Trophoblast cell (in vitro differentiated cells and primary cell): ENCODE measurements at regions not wholly inside any gene's neighbourhood (a gene's known extent, or its start where the extent isn't known, plus 50 kb on each side); places are given as distances from the start of the nearest gene placed in this dataset.

ENCODE experiments used
- DNase-seq, 2 donors: peaks; one replicate each; pipeline ENCODE4 v3.0.0-alpha.2; 2016
- H2AFZ ChIP-seq: 2 replicates; pipeline ENCODE4 v1.6.1; 2013; ENCODE audit warnings: low read length, moderate library complexity, mild to moderate bottlenecking; ENCODE audit not compliant: insufficient read depth, poor library complexity
- H2AK5ac ChIP-seq: 2 replicates; pipeline ENCODE4 v1.6.1; 2013; ENCODE audit warnings: mild to moderate bottlenecking, low read length
- H2BK120ac ChIP-seq: 2 replicates; pipeline ENCODE4 v1.6.1; 2013; ENCODE audit warnings: low read length, mild to moderate bottlenecking, moderate library complexity; ENCODE audit not compliant: insufficient read depth, poor library complexity
- H2BK12ac ChIP-seq: 2 replicates; pipeline ENCODE4 v1.6.1; 2013; ENCODE audit warnings: mild to moderate bottlenecking, low read length, moderate library complexity
- H2BK5ac ChIP-seq: 2 replicates; pipeline ENCODE4 v1.6.1; 2013; ENCODE audit warnings: low read length, low read depth, moderate library complexity, mild to moderate bottlenecking; ENCODE audit not compliant: poor library complexity
- H3K14ac ChIP-seq: 2 replicates; pipeline ENCODE4 v1.6.1; 2013; ENCODE audit warnings: mild to moderate bottlenecking, low read length
- H3K18ac ChIP-seq: 2 replicates; pipeline ENCODE4 v1.6.1; 2013; ENCODE audit warnings: mild to moderate bottlenecking, low read length
- H3K23ac ChIP-seq: 2 replicates; pipeline ENCODE4 v1.6.1; 2013; ENCODE audit warnings: low read length
- H3K27ac ChIP-seq: 2 replicates; pipeline ENCODE4 v1.5.1; 2013; ENCODE audit warnings: low read depth, mild to moderate bottlenecking, inconsistent platforms, low read length, moderate library complexity
- H3K27me3 ChIP-seq: 2 replicates; pipeline ENCODE4 v1.6.1; 2013; ENCODE audit warnings: inconsistent platforms, mild to moderate bottlenecking, low read length, moderate library complexity; ENCODE audit not compliant: insufficient read depth
- H3K36me3 ChIP-seq, 2 experiments: 1 replicate in 1 of 2; 2 replicates in 1 of 2; pipeline ENCODE4 v1.6.1; 2013; ENCODE audit warnings: low read length in 2 of 2, mild to moderate bottlenecking in 2 of 2, moderate library complexity in 1 of 2; ENCODE audit not compliant: insufficient read depth in 2 of 2, control insufficient read depth in 1 of 2
- H3K4ac ChIP-seq: 2 replicates; pipeline ENCODE4 v1.6.1; 2013; ENCODE audit warnings: low read depth, mild to moderate bottlenecking, low read length, moderate library complexity
- H3K4me1 ChIP-seq, 2 experiments: 1 replicate in 1 of 2; 2 replicates in 1 of 2; pipeline ENCODE4 v1.6.1; 2013; ENCODE audit warnings: low read length in 2 of 2, mild to moderate bottlenecking in 2 of 2, moderate library complexity in 1 of 2; ENCODE audit not compliant: insufficient read depth in 2 of 2, control insufficient read depth in 1 of 2
- H3K4me2 ChIP-seq: 2 replicates; pipeline ENCODE4 v1.6.1; 2013; ENCODE audit warnings: inconsistent platforms, mild to moderate bottlenecking, low read length, moderate library complexity
- H3K4me3 ChIP-seq: 2 replicates; pipeline ENCODE4 v1.5.1; 2013; ENCODE audit warnings: mild to moderate bottlenecking, low read depth, low read length, inconsistent platforms
- H3K79me1 ChIP-seq: one replicate; pipeline ENCODE4 v1.6.1; 2013; ENCODE audit warnings: low read length
- H3K79me2 ChIP-seq: 2 replicates; pipeline ENCODE4 v1.6.1; 2013; ENCODE audit warnings: low read length, mild to moderate bottlenecking; ENCODE audit not compliant: control insufficient read depth, insufficient read depth, poor library complexity
- H3K9ac ChIP-seq: 2 replicates; pipeline ENCODE4 v1.6.1; 2013; ENCODE audit warnings: mild to moderate bottlenecking, low read length
- H3K9me3 ChIP-seq: 2 replicates; pipeline ENCODE4 v1.6.1; 2013; ENCODE audit warnings: low read depth, mild to moderate bottlenecking, control low read depth, inconsistent platforms, low read length; ENCODE audit not compliant: insufficient read depth
- H4K12ac ChIP-seq: 2 replicates; pipeline ENCODE4 v1.6.1; 2013; ENCODE audit warnings: low read depth, mild to moderate bottlenecking, low read length, moderate library complexity
- H4K8ac ChIP-seq: 2 replicates; pipeline ENCODE4 v1.6.1; 2013; ENCODE audit warnings: low read depth, mild to moderate bottlenecking, low read length, moderate library complexity
- H4K91ac ChIP-seq: one replicate; pipeline ENCODE4 v1.6.1; 2013; ENCODE audit warnings: low read depth, mild to moderate bottlenecking, low read length, moderate library complexity
- WGBS: extraction: QIAGEN DNeasy Blood & Tissue Kit; methylation state at CpG from one replicate; pipeline ENCODE4 v1.1.7; 2013; ENCODE audit warnings: missing lambda C conversion rate; ENCODE audit not compliant: insufficient read length, insufficient coverage; ENCODE audit errors: extremely low coverage; 5-methylcytosine and 5-hydroxymethylcytosine counted together

DNA sequence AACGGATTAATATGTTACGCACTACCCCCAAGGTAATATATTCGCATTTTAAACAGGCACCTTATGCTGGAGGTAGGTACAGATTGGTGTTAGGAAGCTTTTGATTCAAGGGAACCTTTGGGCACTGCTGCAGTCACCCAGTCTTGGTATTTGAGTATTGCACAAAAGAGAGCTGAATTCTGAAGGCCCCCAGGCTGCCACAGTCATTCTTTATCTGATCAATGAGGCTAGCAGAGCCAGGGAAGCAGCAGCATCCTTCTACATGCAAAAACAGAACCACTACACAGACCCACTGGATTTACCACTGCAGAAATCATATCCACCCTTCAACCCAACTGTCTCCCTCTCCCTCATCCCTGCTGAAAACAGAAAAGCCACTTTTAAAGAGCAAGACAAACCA lies 121.2 kb upstream of the GRIN3A start:
- H3K9me3 ChIP-seq: peaks cover 4% of the 10 kb centered on the region
- H2BK120ac ChIP-seq: no peak overlapping the region
- H2BK12ac ChIP-seq: no peak overlapping the region
- H3K9ac ChIP-seq: no peak overlapping the region
- no peak overlapping the region for H4K8ac ChIP-seq
- no peak for DNase-seq
- H3K79me1 ChIP-seq: no peaks in the 10 kb centered on the region
- no peak overlapping the region for H4K12ac ChIP-seq
- no peaks in the 10 kb centered on the region for H3K36me3 ChIP-seq
- no peak overlapping the region for H2AFZ ChIP-seq
- H2BK5ac ChIP-seq: no peak overlapping the region
- no peak overlapping the region for H3K4ac ChIP-seq
- no peak overlapping the region for H3K23ac ChIP-seq
- no CpG with 5 or more reads among the region's 3 CpGs for WGBS
- no peak overlapping the region for H2AK5ac ChIP-seq
- no peak overlapping the region for H3K14ac ChIP-seq
- no peak overlapping the region for H3K18ac ChIP-seq
- H3K4me1 ChIP-seq: no peaks in the 10 kb centered on the region
- H3K27ac ChIP-seq: no peak overlapping the region
- H3K4me3 ChIP-seq: no peak overlapping the region
- no peaks in the 10 kb centered on the region for H3K27me3 ChIP-seq
- no peaks in the 10 kb centered on the region for H3K79me2 ChIP-seq
- H4K91ac ChIP-seq: no peak overlapping the region
- no peak overlapping the region for H3K4me2 ChIP-seq

DNA sequence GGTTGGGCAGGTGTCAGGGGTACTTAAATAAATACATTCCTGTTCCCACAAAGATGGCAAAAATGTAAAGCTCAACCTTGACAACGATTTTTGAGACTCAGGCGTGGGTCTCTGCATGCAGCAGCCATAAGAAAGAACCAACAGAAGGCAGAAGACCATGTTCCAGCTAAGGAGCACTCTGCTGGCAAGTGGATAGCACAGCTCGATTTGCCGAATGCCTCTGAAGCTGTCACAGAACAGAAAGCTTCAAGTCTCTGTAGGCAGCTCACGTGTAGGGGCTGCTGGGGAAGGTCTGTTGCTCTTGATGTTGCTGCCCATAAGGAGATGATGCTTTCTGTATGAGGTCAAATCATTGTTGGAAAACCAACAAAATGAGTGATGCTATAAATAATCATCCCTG lies 119.6 kb upstream of the GRIN3A start:
- Histone ChIP-seq H3K79me2 (no peaks in the 10 kb centered on the region), H3K18ac (no peak overlapping the region), H3K4me3 (no peak overlapping the region), H3K27ac (no peak overlapping the region), H2BK120ac (no peak overlapping the region), H2BK5ac (no peak overlapping the region), H3K4me2 (no peak overlapping the region), H2BK12ac (no peak overlapping the region), H3K4me1 (no peaks in the 10 kb centered on the region), H3K23ac (no peak overlapping the region), H3K4ac (no peak overlapping the region), H4K12ac (no peak overlapping the region), H3K36me3 (no peaks in the 10 kb centered on the region), H3K27me3 (no peaks in the 10 kb centered on the region), H3K9me3 (no peaks in the 10 kb centered on the region), H4K91ac (no peak overlapping the region), H2AFZ (no peak overlapping the region), H3K79me1 (no peaks in the 10 kb centered on the region), H3K14ac (no peak overlapping the region), H4K8ac (no peak overlapping the region), H2AK5ac (no peak overlapping the region), H3K9ac (no peak overlapping the region)
- no CpG with 5 or more reads among the region's 5 CpGs for WGBS
- DNase-seq: no peak

DNA sequence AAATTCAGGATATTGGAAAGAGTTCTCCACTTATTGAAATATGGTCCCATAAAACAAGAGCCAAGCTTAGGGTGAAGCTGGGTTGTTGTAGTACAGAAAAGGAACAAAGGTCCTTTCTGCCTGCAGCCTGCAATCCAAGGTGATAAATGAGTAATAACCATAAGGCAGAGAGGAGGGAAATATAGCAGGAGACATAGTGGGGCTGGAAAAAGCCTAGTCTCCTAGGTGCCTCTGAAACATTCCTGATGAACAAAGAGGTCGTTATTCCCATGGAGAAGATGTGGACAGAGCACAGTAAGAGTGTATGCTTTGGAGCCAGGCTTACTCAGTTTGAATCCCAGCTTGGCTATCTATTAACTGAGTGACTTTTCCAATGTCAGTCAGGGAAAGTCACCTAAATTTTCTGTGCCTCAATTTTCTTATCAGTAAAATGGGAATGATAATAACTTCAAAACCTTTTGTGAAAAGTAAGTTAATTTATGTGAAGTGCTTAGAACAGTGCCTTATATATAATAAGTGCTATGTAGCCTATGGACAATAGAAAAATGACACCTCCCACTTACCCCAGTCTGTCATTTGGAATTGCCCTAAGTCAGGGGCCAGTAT lies 110.8 kb upstream of the GRIN3A start:
- WGBS: no CpG with 5 or more reads among the region's 1 CpG
- Histone ChIP-seq H3K18ac (no peak overlapping the region), H3K14ac (no peak overlapping the region), H4K12ac (no peak overlapping the region), H3K79me1 (no peaks in the 10 kb centered on the region), H4K91ac (no peak overlapping the region), H3K4me2 (no peak overlapping the region), H3K36me3 (no peaks in the 10 kb centered on the region), H3K23ac (no peak overlapping the region), H3K4ac (no peak overlapping the region), H3K9me3 (no peaks in the 10 kb centered on the region), H3K4me1 (no peaks in the 10 kb centered on the region), H4K8ac (no peak overlapping the region), H3K4me3 (no peak overlapping the region), H3K9ac (no peak overlapping the region), H2AK5ac (no peak overlapping the region), H2AFZ (no peak overlapping the region), H3K79me2 (no peaks in the 10 kb centered on the region), H3K27me3 (no peaks in the 10 kb centered on the region), H2BK5ac (no peak overlapping the region), H2BK12ac (no peak overlapping the region), H2BK120ac (no peak overlapping the region), H3K27ac (no peak overlapping the region)
- DNase-seq: no peak

DNA sequence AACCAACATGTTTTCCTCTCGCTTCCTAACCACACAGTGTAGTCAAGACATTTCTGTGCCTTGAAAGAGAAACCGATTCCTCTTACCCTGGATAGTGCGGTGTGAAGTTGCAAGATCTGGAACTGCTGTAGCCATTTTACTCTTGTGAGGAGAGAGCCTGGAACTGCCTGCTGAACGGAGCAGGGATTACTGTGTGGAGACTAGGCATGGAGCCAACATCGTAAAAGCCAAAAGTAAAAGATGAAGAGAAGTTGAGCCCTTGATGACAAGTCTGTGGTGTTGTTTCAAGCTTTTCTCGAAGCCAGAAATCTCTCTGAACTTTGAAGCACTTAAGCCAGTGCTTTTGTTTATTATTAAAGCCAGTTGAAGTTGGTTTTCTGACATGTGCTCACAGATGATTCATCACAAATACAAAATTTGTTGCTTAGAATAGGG lies 110.1 kb upstream of the GRIN3A start:
- no peak overlapping the region for H2BK12ac ChIP-seq
- H3K79me1 ChIP-seq: no peaks in the 10 kb centered on the region
- no peak overlapping the region for H3K9ac ChIP-seq
- H3K27ac ChIP-seq: no peak overlapping the region
- H3K4ac ChIP-seq: no peak overlapping the region
- H3K4me3 ChIP-seq: no peak overlapping the region
- H3K14ac ChIP-seq: no peak overlapping the region
- DNase-seq: no peak
- no peak overlapping the region for H4K12ac ChIP-seq
- H2BK5ac ChIP-seq: no peak overlapping the region
- H3K23ac ChIP-seq: no peak overlapping the region
- H3K4me1 ChIP-seq: no peaks in the 10 kb centered on the region
- H4K8ac ChIP-seq: no peak overlapping the region
- no peak overlapping the region for H3K18ac ChIP-seq
- no peaks in the 10 kb centered on the region for H3K36me3 ChIP-seq
- H3K9me3 ChIP-seq: no peaks in the 10 kb centered on the region
- no peak overlapping the region for H3K4me2 ChIP-seq
- no peak overlapping the region for H2AK5ac ChIP-seq
- no peak overlapping the region for H2BK120ac ChIP-seq
- H4K91ac ChIP-seq: no peak overlapping the region
- no peaks in the 10 kb centered on the region for H3K27me3 ChIP-seq
- no peaks in the 10 kb centered on the region for H3K79me2 ChIP-seq
- no peak overlapping the region for H2AFZ ChIP-seq
- WGBS: no CpG with 5 or more reads among the region's 6 CpGs
